H1 (cell line): ENCODE measurements at regions not wholly inside any gene's neighbourhood (a gene's known extent, or its start where the extent isn't known, plus 50 kb on each side); places are given as distances from the start of the nearest gene placed in this dataset.

ENCODE experiments used
- CTCF ChIA-PET: fragments of 300-600 bp; sonication (Branson Sonifier 250); formaldehyde crosslinking; loops from one replicate; lab custom pipeline; 2021; ENCODE audit not compliant: partially characterized antibody; lab: Charles Lee
- POLR2A ChIA-PET: fragments of 300-600 bp; sonication (Branson Sonifier 250); formaldehyde crosslinking; loops from one replicate; lab custom pipeline; 2021; ENCODE audit warnings: inconsistent platforms; ENCODE audit not compliant: partially characterized antibody; lab: Charles Lee
- DNase-seq, 2 experiments: peaks; one replicate each; pipeline versions ENCODE4 v3.0.0 to v3.0.0-alpha.2; 2010 to 2022; ENCODE audit warnings: low spot score in 2 of 2, low read depth in 1 of 2, mixed read lengths in 1 of 2
- FAIRE-seq: peaks from 2 replicates; lab custom pipeline; 2011; peaks lifted over from hg19 to GRCh38; lab: Jason Lieb, UNC
- H2AFZ ChIP-seq: 2 replicates; pipeline ENCODE4 v1.8.1; 2012; ENCODE audit warnings: low read length, inconsistent platforms
- H2AK5ac ChIP-seq: 2 replicates; pipeline ENCODE4 v1.6.1; 2013; ENCODE audit warnings: low read depth, low read length
- H2BK120ac ChIP-seq: replicated peaks from 2 replicates; pipeline ENCODE3; 2013; ENCODE audit warnings: low read depth, low read length, inconsistent platforms
- H2BK12ac ChIP-seq: 2 replicates; pipeline ENCODE4 v1.6.1; 2013; ENCODE audit warnings: low read depth, low read length
- H2BK15ac ChIP-seq: 2 replicates; pipeline ENCODE4 v1.6.1; 2013; ENCODE audit warnings: low read length
- H2BK20ac ChIP-seq: 2 replicates; pipeline ENCODE4 v1.6.1; 2013; ENCODE audit warnings: low read length
- H2BK5ac ChIP-seq: 2 replicates; pipeline ENCODE4 v1.6.1; 2013; ENCODE audit warnings: low read depth, low read length
- H3K14ac ChIP-seq: 2 replicates; pipeline ENCODE4 v1.6.1; 2013; ENCODE audit warnings: inconsistent platforms; ENCODE audit not compliant: insufficient read length
- H3K18ac ChIP-seq: 2 replicates; pipeline ENCODE4 v1.6.1; 2013; ENCODE audit warnings: low read length; ENCODE audit errors: extremely low read depth
- H3K23ac ChIP-seq: 2 replicates; pipeline ENCODE4 v1.6.1; 2013; ENCODE audit warnings: inconsistent platforms; ENCODE audit not compliant: insufficient read length
- H3K23me2 ChIP-seq: 2 replicates; pipeline ENCODE4 v1.6.1; 2013; ENCODE audit warnings: low read depth, low read length
- H3K27ac ChIP-seq: 2 replicates; pipeline ENCODE4 v1.6.1; 2011; ENCODE audit warnings: low read depth, low read length, inconsistent platforms
- H3K27me3 ChIP-seq, 4 experiments: replicated peaks in 1 of 4; 1 replicate in 1 of 4; 2 replicates in 3 of 4; pipeline versions ENCODE4 v1.6.1 to v1.8.1; 2011 to 2013; ENCODE audit warnings: low read length in 3 of 4, mild to moderate bottlenecking in 3 of 4, inconsistent platforms in 2 of 4, mixed read lengths in 2 of 4, moderate library complexity in 1 of 4; ENCODE audit not compliant: control insufficient read depth in 3 of 4, insufficient read depth in 3 of 4; ENCODE audit errors: extremely low read depth in 1 of 4
- H3K36me3 ChIP-seq, 4 experiments: 2 replicates each; pipeline versions ENCODE4 v1.6.1 to v1.8.1; 2011 to 2013; ENCODE audit warnings: mild to moderate bottlenecking in 4 of 4, low read length in 3 of 4, moderate library complexity in 2 of 4, control low read depth in 1 of 4, inconsistent platforms in 1 of 4; ENCODE audit not compliant: insufficient read depth in 4 of 4, control insufficient read depth in 2 of 4
- H3K4ac ChIP-seq: replicated peaks from 2 replicates; pipeline ENCODE3; 2013; ENCODE audit warnings: low read length, low read depth, mixed read lengths, inconsistent platforms; ENCODE audit not compliant: insufficient read length
- H3K4me1 ChIP-seq, 4 experiments: replicated peaks in 1 of 4; 1 replicate in 1 of 4; 2 replicates in 3 of 4; pipeline versions ENCODE4 v1.6.1 to v1.8.1; 2011 to 2013; ENCODE audit warnings: low read length in 3 of 4, inconsistent platforms in 2 of 4, mixed read lengths in 1 of 4; ENCODE audit not compliant: insufficient read depth in 4 of 4, control insufficient read depth in 3 of 4
- H3K4me2 ChIP-seq, 2 experiments: 2 replicates each; pipeline versions ENCODE4 v1.6.1 to v1.8.1; 2011 to 2013; ENCODE audit warnings: low read depth in 2 of 2, low read length in 2 of 2, control low read depth in 1 of 2, inconsistent platforms in 1 of 2, mild to moderate bottlenecking in 1 of 2; ENCODE audit not compliant: insufficient read depth in 1 of 2
- H3K4me3 ChIP-seq, 4 experiments: fragments of 200-600, 300-600 bp in 1 of 4; sonication (generic), shearing (Covaris generic), sonication (Bioruptor Twin) in 1 of 4; 2 replicates each; pipeline versions ENCODE4 v1.5.1 to v1.8.1; 2011 to 2016; ENCODE audit warnings: low read length in 4 of 4, low read depth in 3 of 4, control low read depth in 2 of 4, inconsistent platforms in 2 of 4, mild to moderate bottlenecking in 2 of 4, mixed read lengths in 1 of 4, moderate library complexity in 1 of 4; ENCODE audit not compliant: insufficient read depth in 2 of 4; ENCODE audit errors: extremely low read depth in 1 of 4
- H3K56ac ChIP-seq: replicated peaks from 2 replicates; pipeline ENCODE3; 2013; ENCODE audit warnings: low read depth, mild to moderate bottlenecking, mixed read lengths, low read length, inconsistent platforms; ENCODE audit not compliant: insufficient read length
- H3K79me1 ChIP-seq: 2 replicates; pipeline ENCODE4 v1.6.1; 2013; ENCODE audit warnings: low read depth, low read length, control low read depth
- H3K79me2 ChIP-seq, 2 experiments: 2 replicates each; pipeline versions ENCODE4 v1.6.1 to v1.8.1; 2012 to 2013; ENCODE audit warnings: low read length in 2 of 2, mild to moderate bottlenecking in 2 of 2, inconsistent platforms in 1 of 2; ENCODE audit not compliant: insufficient read depth in 2 of 2, control insufficient read depth in 1 of 2
- H3K9ac ChIP-seq, 4 experiments: replicated peaks in 1 of 4; 1 replicate in 1 of 4; 2 replicates in 3 of 4; pipeline versions ENCODE4 v1.6.1 to v1.8.1; 2011 to 2013; ENCODE audit warnings: low read depth in 3 of 4, low read length in 3 of 4, control low read depth in 2 of 4, mild to moderate bottlenecking in 2 of 4, moderate library complexity in 2 of 4, inconsistent platforms in 1 of 4; ENCODE audit errors: extremely low read depth in 1 of 4
- H3K9me3 ChIP-seq, 2 experiments: 2 replicates each; pipeline versions ENCODE4 v1.6.1 to v1.8.1; 2012 to 2013; ENCODE audit warnings: mild to moderate bottlenecking in 2 of 2, moderate library complexity in 2 of 2, control low read depth in 1 of 2, inconsistent platforms in 1 of 2, low read depth in 1 of 2, low read length in 1 of 2, mixed read lengths in 1 of 2; ENCODE audit not compliant: insufficient read depth in 2 of 2
- H4K20me1 ChIP-seq, 2 experiments: replicated peaks in 1 of 2; 2 replicates each; pipeline versions ENCODE3 to v1.8.1; 2011 to 2013; ENCODE audit warnings: inconsistent platforms in 2 of 2, low read length in 2 of 2, mild to moderate bottlenecking in 1 of 2; ENCODE audit not compliant: insufficient read depth in 2 of 2, control insufficient read depth in 1 of 2
- H4K5ac ChIP-seq: 2 replicates; pipeline ENCODE4 v1.6.1; 2013; ENCODE audit warnings: low read length, low read depth, mixed read lengths, inconsistent platforms; ENCODE audit not compliant: insufficient read length
- H4K8ac ChIP-seq: 2 replicates; pipeline ENCODE4 v1.8.0; 2013; ENCODE audit warnings: mild to moderate bottlenecking, moderate library complexity, low read length, inconsistent platforms; ENCODE audit not compliant: insufficient read depth; ENCODE audit errors: extremely low read depth
- H4K91ac ChIP-seq: replicated peaks from 2 replicates; pipeline ENCODE3; 2013; ENCODE audit warnings: low read length, mixed read lengths, inconsistent platforms; ENCODE audit not compliant: insufficient read length
- BRCA1 ChIP-seq: IDR thresholded peaks from 2 replicates; pipeline ENCODE4 v1.6.1; 2012; ENCODE audit warnings: low read depth, low read length, improper control_type of control experiment
- GABPA ChIP-seq: IDR thresholded peaks from 2 replicates; pipeline ENCODE4 v1.6.1; 2011; ENCODE audit warnings: mild to moderate bottlenecking, low read length, moderate library complexity, borderline replicate concordance; ENCODE audit not compliant: insufficient read depth
- PHF8 ChIP-seq: fragments of 200-600 bp; sonication (generic); conservative IDR thresholded peaks from 2 replicates; pipeline ENCODE4 v1.7.1; 2012; ENCODE audit warnings: low read depth, mild to moderate bottlenecking, inconsistent platforms, low read length, moderate library complexity
- WGBS, 2 experiments: shearing (Covaris generic) in 1 of 2; methylation state at CpG; one replicate each; pipeline versions ENCODE4 v1.1.6 to v1.1.7; 2013 to 2015; ENCODE audit warnings: low lambda C conversion rate in 2 of 2, mixed read lengths in 2 of 2, inconsistent platforms in 1 of 2, low coverage in 1 of 2, missing lambda C conversion rate in 1 of 2; ENCODE audit not compliant: insufficient replicate concordance in 2 of 2, insufficient coverage in 1 of 2, insufficient read length in 1 of 2; ENCODE audit errors: extremely low coverage in 1 of 2, missing lambda C conversion rate in 1 of 2; 5-methylcytosine and 5-hydroxymethylcytosine counted together

GRCh38 chr3:69569520-69569919 lies 169.7 kb upstream of the MITF start:
- Histone ChIP-seq H3K56ac (no peak overlapping the region), H2BK15ac (no peak overlapping the region), H2BK12ac (no peak overlapping the region), H3K14ac (no peak overlapping the region), H3K4me1 (no peaks in the 10 kb centered on the region), H3K18ac (no peak overlapping the region), H3K23me2 (no peaks in the 10 kb centered on the region), H3K4me3 (no peak overlapping the region), H3K27ac (no peak overlapping the region), H2BK20ac (no peak overlapping the region), H3K27me3 (no peaks in the 10 kb centered on the region), H3K4me2 (no peak overlapping the region), H4K5ac (no peak overlapping the region), H3K4ac (no peak overlapping the region), H2BK5ac (no peak overlapping the region), H2AK5ac (no peak overlapping the region), H3K9me3 (no peaks in the 10 kb centered on the region), H3K79me2 (no peaks in the 10 kb centered on the region), H3K79me1 (no peaks in the 10 kb centered on the region), H3K36me3 (no peaks in the 10 kb centered on the region), H4K8ac (no peak overlapping the region), H2AFZ (no peak overlapping the region), H2BK120ac (no peak overlapping the region), H4K20me1 (no peaks in the 10 kb centered on the region), H3K9ac (no peak overlapping the region), H3K23ac (no peak overlapping the region), H4K91ac (no peak overlapping the region)
- no peak for FAIRE-seq
- TF ChIP-seq GABPA (no peak), BRCA1 (no peak), PHF8 (no peak)
- ChIA-PET CTCF (interaction anchor here (1.1 kb wide), 1 partner anchor 11 kb away, joined by 3 read pairs; no protein-coding TSS in a partner anchor), POLR2A (interaction anchor here (1.0 kb wide), 1 partner anchor 28 kb away, joined by 3 read pairs; no protein-coding TSS in a partner anchor)
- 93% methylated on average over 3 of the region's 3 CpGs; no CpG with 5 or more reads in 1 of the 2 experiments for WGBS, 2 experiments
- no peak for DNase-seq
